NB4 (cell line): ENCODE measurements at regions not wholly inside any gene's neighbourhood (a gene's known extent, or its start where the extent isn't known, plus 50 kb on each side); places are given as distances from the start of the nearest gene placed in this dataset.

ENCODE experiments used
- POLR2A ChIP-seq: IDR thresholded peaks from 2 replicates; pipeline ENCODE4 v1.6.1; 2011; ENCODE audit warnings: mild to moderate bottlenecking; ENCODE audit not compliant: insufficient read length; ENCODE audit errors: extremely low read depth
- TF ChIP-seq, protein P1 (sequence below): IDR thresholded peaks from one replicate; pipeline ENCODE4 v1.5.1; 2012; ENCODE audit warnings: low read depth, low read length

DNA sequence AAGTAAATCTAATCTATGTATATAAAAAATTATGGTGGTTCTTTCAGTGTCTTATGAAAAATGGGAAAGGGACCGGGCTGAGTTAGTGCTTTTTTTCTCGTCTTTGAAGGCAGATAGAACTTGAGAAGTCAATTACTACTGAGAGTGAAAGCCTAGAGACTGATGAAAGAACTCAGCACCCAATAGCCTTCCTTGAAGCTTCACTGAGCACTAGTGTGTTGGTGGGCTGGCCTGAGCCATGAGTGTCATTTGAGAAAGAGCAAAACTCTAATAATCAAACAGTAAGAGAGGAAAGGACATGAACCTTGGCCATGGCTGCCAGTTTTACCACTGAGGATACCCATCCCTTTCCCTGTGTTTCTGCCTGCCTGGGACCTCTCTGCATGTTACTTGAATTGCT is 428.3 kb upstream of the RASGRP1 start:
- TF ChIP-seq, protein P1, sequence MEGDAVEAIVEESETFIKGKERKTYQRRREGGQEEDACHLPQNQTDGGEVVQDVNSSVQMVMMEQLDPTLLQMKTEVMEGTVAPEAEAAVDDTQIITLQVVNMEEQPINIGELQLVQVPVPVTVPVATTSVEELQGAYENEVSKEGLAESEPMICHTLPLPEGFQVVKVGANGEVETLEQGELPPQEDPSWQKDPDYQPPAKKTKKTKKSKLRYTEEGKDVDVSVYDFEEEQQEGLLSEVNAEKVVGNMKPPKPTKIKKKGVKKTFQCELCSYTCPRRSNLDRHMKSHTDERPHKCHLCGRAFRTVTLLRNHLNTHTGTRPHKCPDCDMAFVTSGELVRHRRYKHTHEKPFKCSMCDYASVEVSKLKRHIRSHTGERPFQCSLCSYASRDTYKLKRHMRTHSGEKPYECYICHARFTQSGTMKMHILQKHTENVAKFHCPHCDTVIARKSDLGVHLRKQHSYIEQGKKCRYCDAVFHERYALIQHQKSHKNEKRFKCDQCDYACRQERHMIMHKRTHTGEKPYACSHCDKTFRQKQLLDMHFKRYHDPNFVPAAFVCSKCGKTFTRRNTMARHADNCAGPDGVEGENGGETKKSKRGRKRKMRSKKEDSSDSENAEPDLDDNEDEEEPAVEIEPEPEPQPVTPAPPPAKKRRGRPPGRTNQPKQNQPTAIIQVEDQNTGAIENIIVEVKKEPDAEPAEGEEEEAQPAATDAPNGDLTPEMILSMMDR = no peak
- TF ChIP-seq POLR2A = no peak
